IPS DF 6.9 (cell line): ENCODE measurements at regions not wholly inside any gene's neighbourhood (a gene's known extent, or its start where the extent isn't known, plus 50 kb on each side); places are given as distances from the start of the nearest gene placed in this dataset.

Source experiments
- DNase-seq: peaks from one replicate; pipeline ENCODE4 v3.0.0-alpha.2; 2013; ENCODE audit warnings: low read depth, low spot score
- H3K27ac ChIP-seq: one replicate; pipeline ENCODE4 v1.5.1; 2013; ENCODE audit warnings: low read length, control low read depth
- H3K27me3 ChIP-seq: 2 replicates; pipeline ENCODE4 v1.6.1; 2013; ENCODE audit warnings: mild to moderate bottlenecking, low read length; ENCODE audit not compliant: control insufficient read depth, insufficient read depth
- H3K36me3 ChIP-seq: 2 replicates; pipeline ENCODE4 v1.6.1; 2013; ENCODE audit warnings: low read length; ENCODE audit not compliant: control insufficient read depth, insufficient read depth
- H3K4me1 ChIP-seq: 2 replicates; pipeline ENCODE4 v1.6.1; 2013; ENCODE audit warnings: low read length; ENCODE audit not compliant: control insufficient read depth, insufficient read depth
- H3K4me3 ChIP-seq: 2 replicates; pipeline ENCODE4 v1.5.1; 2013; ENCODE audit warnings: mild to moderate bottlenecking, low read length
- H3K9me3 ChIP-seq: 2 replicates; pipeline ENCODE4 v1.6.1; 2013; ENCODE audit warnings: low read length, inconsistent platforms; ENCODE audit not compliant: control insufficient read depth, insufficient read depth
- WGBS: extraction: QIAGEN DNeasy Blood & Tissue Kit; methylation state at CpG from one replicate; pipeline ENCODE4 v1.1.7; 2013; ENCODE audit warnings: mixed read lengths, missing lambda C conversion rate; ENCODE audit not compliant: insufficient read length, insufficient coverage; 5-methylcytosine and 5-hydroxymethylcytosine counted together

DNA sequence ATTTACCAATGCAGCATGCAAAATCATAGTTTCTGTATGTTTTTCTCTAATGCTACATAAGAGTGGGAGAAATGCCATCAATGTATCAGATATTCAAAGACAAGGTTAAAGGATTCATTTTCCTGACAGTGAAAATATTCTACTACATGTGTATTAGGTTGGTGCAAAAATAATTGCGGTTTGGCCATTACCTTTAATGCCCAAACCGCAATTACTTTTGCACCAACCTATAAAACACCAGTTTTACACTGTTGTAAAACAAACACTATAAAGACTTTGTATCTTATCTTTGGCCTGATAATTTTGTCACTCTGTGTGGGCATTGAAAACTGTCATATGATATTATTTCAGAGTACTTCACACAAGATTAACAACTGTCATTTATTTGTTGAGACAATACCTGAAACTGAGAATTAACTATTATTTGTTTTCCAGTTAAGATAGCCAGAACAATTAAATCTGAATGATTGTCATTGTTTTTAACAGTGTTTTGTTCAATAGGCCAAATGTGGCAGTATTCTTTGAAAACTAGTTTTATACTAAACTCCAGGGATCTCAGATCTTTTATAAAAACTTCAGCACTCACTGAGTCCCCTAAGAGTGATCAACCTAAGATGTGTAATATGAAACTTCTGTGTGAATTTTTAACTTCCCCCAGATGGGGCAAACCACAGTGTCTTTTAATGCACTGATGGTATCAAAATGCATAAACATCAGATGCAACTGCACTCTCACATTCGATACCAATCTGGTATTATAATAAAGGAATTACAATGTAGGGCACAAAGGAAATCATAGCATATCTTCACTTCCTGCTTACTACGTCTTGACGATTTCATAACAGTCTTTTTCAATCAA is 53.8 kb upstream of the FBN2 start:
- no peaks in the 10 kb centered on the region for H3K27me3 ChIP-seq
- WGBS = no CpG with 5 or more reads among the region's 5 CpGs
- H3K27ac ChIP-seq = no peak overlapping the region
- no peaks in the 10 kb centered on the region for H3K9me3 ChIP-seq
- H3K4me1 ChIP-seq = 0 out of 2 replicates have a peak, but pooled peaks cover 2% of the 10 kb centered on the region
- DNase-seq = no peak
- H3K36me3 ChIP-seq = no peaks in the 10 kb centered on the region
- H3K4me3 ChIP-seq = no peak overlapping the region

DNA sequence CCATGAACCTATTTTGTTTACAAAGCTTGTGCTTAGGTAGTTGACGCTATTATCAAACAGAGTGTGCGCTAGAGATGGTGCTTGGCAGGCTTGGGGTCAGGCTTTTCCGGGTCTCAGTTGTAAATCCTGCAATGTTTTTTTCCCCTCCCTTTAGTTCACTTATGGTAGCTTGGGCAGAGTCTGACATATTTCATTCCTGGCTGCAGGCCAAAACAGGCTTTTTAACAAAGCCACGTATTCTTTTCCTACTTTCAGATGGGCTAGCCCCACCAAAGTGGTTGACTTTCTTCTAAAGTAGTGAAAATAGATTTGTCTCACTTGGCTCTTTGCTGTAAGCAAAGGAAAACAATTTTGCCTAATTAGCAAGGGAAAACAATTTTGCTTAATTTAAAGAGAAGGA is 58.0 kb upstream of the FBN2 start:
- Histone ChIP-seq H3K36me3 (no peaks in the 10 kb centered on the region), H3K4me1 (0 out of 2 replicates have a peak, but pooled peaks cover 2% of the 10 kb centered on the region), H3K27me3 (no peaks in the 10 kb centered on the region), H3K4me3 (no peak overlapping the region), H3K9me3 (no peaks in the 10 kb centered on the region), H3K27ac (no peak overlapping the region)
- no peak for DNase-seq
- WGBS = no CpG with 5 or more reads among the region's 4 CpGs

DNA sequence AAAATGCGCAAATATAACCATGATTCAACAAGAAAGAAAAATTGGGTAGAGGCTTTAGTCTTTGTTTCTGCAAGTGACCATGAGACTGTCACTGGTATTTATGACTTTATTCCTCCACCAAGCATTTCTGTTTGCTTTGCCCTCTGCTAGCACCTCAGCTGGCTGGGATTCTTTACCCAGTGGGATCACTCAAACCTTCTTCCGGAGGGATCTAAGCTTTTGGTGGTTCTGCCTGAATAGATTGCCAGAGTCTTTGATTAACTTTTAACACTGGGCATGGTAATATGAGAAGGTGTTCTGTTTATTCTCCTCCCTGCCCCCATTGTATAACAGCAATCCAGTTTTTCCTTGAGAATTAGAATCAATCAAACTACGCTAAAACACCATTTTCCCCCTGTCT is 59.1 kb upstream of the FBN2 start:
- Histone ChIP-seq H3K36me3 (no peaks in the 10 kb centered on the region), H3K4me1 (0 out of 2 replicates have a peak, but pooled peaks cover 2% of the 10 kb centered on the region), H3K9me3 (no peaks in the 10 kb centered on the region), H3K27ac (no peak overlapping the region), H3K27me3 (no peaks in the 10 kb centered on the region), H3K4me3 (no peak overlapping the region)
- DNase-seq = no peak
- no CpG with 5 or more reads among the region's 3 CpGs for WGBS

DNA sequence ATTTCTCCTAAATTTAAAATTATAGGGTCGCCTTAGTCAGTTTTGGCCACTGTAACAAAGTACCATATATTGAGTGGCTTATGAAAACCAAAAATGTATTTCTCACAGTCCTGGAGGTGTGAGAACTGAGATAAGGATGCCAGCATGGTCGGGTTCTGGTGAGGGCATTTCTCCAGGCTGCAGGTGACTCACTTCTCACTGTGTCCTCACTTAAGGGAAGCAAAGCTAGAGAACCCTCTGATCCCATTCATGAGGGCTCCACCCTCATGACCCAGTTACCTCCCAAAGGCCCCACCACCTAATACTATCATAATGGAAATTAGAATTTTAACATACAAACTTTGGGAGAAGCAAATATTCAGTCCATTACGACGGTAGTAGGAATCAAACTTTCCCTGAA is 75.1 kb upstream of the FBN2 start:
- no peaks in the 10 kb centered on the region for H3K36me3 ChIP-seq
- no peak for DNase-seq
- H3K27me3 ChIP-seq = no peaks in the 10 kb centered on the region
- H3K9me3 ChIP-seq = no peaks in the 10 kb centered on the region
- no peak overlapping the region for H3K4me3 ChIP-seq
- WGBS = no CpG with 5 or more reads among the region's 4 CpGs
- no peaks in the 10 kb centered on the region for H3K4me1 ChIP-seq
- H3K27ac ChIP-seq = no peak overlapping the region

DNA sequence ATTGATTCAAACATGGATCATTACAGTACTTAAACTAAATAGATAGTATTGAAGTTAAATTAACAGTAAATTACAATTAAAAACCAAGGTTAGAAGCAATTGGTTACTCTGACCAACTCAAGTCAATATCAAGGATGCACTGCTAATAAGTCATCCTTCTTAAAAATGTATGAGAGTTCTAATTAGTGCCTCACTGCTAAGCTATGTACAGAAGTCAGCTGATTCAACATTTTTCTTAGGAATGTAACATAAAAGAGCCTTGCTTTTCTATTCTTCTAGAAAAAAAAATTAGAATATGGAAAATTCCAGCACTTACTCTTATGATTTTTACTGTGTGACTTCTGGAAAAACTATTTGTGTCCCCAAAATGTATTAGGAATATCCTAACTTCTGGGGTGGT is 75.7 kb upstream of the FBN2 start:
- H3K27me3 ChIP-seq = no peaks in the 10 kb centered on the region

DNA sequence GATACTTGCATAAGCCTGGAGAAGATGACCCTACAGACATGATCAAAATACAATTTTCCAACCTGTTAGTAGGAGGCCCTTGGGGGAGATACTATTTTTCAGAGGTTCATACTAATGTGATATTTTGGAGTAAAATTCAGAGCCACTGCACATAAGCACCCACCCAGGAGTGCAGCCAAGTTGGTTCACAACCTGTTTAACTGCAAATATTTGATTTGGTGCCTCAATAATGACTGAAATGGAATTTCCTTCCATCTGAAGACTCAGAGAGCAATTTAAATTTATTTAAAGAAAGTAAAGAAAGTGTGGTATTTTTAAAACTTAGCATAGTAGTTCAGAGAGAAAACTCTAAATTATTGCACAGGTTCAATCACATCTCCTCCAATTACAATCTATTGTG is 77.5 kb upstream of the FBN2 start:
- H3K27me3 ChIP-seq = no peaks in the 10 kb centered on the region
- DNase-seq = no peak
- H3K36me3 ChIP-seq = no peaks in the 10 kb centered on the region
- H3K27ac ChIP-seq = no peak overlapping the region
- no peaks in the 10 kb centered on the region for H3K4me1 ChIP-seq
- no peak overlapping the region for H3K4me3 ChIP-seq
- no peaks in the 10 kb centered on the region for H3K9me3 ChIP-seq

More for the DNA sequence above, 75.7 kb upstream of the FBN2 start:
- Histone ChIP-seq H3K9me3 (no peaks in the 10 kb centered on the region), H3K4me1 (no peaks in the 10 kb centered on the region), H3K4me3 (no peak overlapping the region), H3K27ac (no peak overlapping the region), H3K36me3 (no peaks in the 10 kb centered on the region)
- no peak for DNase-seq

DNA sequence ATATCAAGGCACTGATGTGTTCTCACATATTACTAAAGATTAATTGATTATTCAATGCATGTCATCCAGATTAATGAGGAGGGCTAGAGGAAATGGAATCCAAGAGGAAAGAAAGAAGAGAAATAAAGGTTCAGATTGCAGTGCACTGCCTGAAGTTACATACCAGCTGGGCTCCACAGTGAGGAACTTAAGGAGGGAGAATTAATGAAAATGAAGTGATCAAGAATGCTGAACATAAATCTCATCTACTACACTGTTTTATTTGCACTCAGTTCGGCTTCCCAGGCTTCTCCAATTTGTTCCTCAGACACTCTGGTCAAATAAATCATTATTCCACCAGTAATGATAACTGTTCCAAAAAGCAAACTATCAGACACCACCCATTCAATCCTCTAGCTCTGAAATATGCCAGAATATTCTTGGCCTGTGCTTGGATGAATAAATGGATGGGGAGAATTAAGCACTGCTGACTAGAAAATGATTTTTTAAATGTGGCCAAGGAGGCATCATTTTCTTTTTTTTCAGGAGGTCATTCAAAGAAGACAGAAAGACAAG is 88.6 kb upstream of the FBN2 start:
- no CpG with 5 or more reads among the region's 1 CpG for WGBS

DNA sequence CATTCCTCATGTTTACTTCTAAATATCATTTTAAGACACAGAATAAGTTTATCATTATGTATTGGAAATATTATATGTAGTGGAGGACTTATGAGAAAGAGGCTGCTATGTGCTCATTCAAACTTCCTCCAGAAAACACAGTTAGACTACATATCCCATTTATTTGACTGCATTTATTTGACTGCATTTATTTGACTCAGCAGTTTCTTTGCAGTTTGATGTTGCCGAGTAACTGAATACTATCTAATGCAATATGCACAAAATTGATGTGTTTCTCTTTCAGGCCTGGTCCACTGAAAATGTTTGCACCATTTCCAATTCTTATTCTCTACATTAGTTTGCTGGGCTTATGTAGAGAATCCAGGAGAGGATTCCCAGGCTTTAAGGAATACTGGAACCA is 89.9 kb upstream of the FBN2 start:
- H3K27me3 ChIP-seq = no peaks in the 10 kb centered on the region
- H3K9me3 ChIP-seq = no peaks in the 10 kb centered on the region
- no peak overlapping the region for H3K27ac ChIP-seq
- DNase-seq = no peak
- no CpG with 5 or more reads among the region's 1 CpG for WGBS
- H3K4me3 ChIP-seq = no peak overlapping the region
- no peaks in the 10 kb centered on the region for H3K36me3 ChIP-seq
- H3K4me1 ChIP-seq = no peaks in the 10 kb centered on the region

More for the DNA sequence above, 88.6 kb upstream of the FBN2 start:
- no peaks in the 10 kb centered on the region for H3K27me3 ChIP-seq
- no peak overlapping the region for H3K4me3 ChIP-seq
- no peaks in the 10 kb centered on the region for H3K9me3 ChIP-seq
- no peak for DNase-seq
- H3K27ac ChIP-seq = no peak overlapping the region
- H3K4me1 ChIP-seq = no peaks in the 10 kb centered on the region
- H3K36me3 ChIP-seq = no peaks in the 10 kb centered on the region

DNA sequence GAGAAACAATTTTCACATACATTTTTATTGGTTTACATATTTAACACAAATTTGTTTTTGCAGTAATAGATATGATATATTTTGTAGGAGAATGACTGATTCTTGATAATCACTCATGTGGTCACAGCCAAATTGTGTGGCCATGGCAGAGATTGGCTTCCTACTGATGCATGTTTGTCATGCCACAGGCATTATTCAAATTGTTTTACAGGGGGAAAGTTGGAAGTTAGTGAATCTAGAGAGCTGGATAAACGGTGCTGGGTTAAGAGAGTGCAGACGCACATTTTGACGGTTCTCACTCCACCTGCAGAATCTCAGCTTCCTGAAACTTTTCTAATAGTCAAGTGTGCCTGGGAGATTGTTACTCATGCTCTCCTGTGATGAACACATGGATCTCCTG is 91.1 kb upstream of the FBN2 start:
- no peak for DNase-seq
- no peaks in the 10 kb centered on the region for H3K9me3 ChIP-seq
- no peaks in the 10 kb centered on the region for H3K27me3 ChIP-seq
- no peaks in the 10 kb centered on the region for H3K36me3 ChIP-seq
- no CpG with 5 or more reads among the region's 3 CpGs for WGBS
- H3K4me3 ChIP-seq = no peak overlapping the region
- H3K4me1 ChIP-seq = no peaks in the 10 kb centered on the region
- no peak overlapping the region for H3K27ac ChIP-seq

DNA sequence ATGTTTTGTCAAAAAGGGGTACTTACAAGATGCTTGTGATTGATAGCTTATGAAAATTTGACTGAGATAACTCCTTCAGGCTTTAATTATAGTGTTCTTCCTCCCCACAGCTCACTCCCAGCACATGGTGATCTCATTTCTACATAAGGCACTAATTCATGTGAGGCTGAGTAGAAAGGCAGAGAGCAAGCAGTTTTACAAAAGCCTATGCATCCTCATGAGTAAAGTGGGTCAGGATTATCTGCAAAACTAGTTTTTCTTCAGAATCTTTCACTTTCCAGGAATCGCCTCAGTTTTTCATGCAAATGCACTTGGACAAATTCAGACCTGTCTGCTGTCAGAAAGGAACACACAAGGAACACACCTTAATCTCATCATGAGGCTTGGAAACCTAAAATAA is 92.1 kb upstream of the FBN2 start:
- no peak for DNase-seq
- Histone ChIP-seq H3K27ac (no peak overlapping the region), H3K4me3 (no peak overlapping the region), H3K36me3 (no peaks in the 10 kb centered on the region), H3K4me1 (no peaks in the 10 kb centered on the region; the same call in 1 of the 2 replicates), H3K9me3 (no peaks in the 10 kb centered on the region), H3K27me3 (no peaks in the 10 kb centered on the region)
- WGBS = no CpG with 5 or more reads among the region's 1 CpG

DNA sequence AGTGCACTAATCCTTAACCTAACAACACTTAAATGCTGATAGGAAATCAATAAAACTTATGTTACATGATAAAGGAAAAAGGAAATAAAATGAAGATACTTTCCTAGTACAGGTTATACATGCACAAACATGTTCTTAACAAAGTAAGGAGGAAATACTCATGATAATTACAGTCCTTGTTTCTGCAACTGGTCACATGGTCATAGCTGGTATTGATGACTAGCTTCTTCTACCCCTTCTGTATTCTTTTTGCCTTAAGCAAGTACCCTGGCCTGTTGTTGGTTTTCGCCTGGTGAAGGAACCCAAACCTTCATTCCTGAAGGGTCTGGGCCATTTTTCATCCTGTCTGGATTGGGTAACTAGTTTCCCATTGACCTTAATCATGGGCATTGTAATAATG is 93.7 kb upstream of the FBN2 start:
- DNase-seq = no peak
- WGBS = no CpG with 5 or more reads among the region's 1 CpG
- no peaks in the 10 kb centered on the region for H3K36me3 ChIP-seq
- no peaks in the 10 kb centered on the region for H3K9me3 ChIP-seq
- no peaks in the 10 kb centered on the region for H3K27me3 ChIP-seq
- H3K4me1 ChIP-seq = no peaks in the 10 kb centered on the region; the same call in 1 of the 2 replicates
- H3K4me3 ChIP-seq = no peak overlapping the region
- H3K27ac ChIP-seq = no peak overlapping the region
